ENCODE measurements at regions not wholly inside any gene's neighbourhood (a gene's known extent, or its start where the extent isn't known, plus 50 kb on each side); places are given as distances from the start of the nearest gene placed in this dataset.

GRCh38 chr11:112801817-112802088 lies 159.5 kb upstream of the NCAM1 start:
- intact Hi-C loops (cut with micrococcal nuclease) = no loop called here
- peaks cover 8% of the 10 kb centered on the region; the same call in 1 of the 2 replicates for H3K27me3 ChIP-seq (ENCODE audit: insufficient read depth, low read length)
- no peak for TF ChIP-seq EZH2 (IDR thresholded peaks at IDR 0.05)
- no peak for TF ChIP-seq ATF3 (IDR thresholded peaks at IDR 0.05)
- no peak for TF ChIP-seq YY1 (IDR thresholded peaks at IDR 0.05; ENCODE audit: extremely low read depth, insufficient replicate concordance, low read depth, low read length)
- TF ChIP-seq FOSL1 (IDR thresholded peaks at IDR 0.05; ENCODE audit: low read depth) = no peak
- no peak for TF ChIP-seq ZFX (IDR thresholded peaks at IDR 0.05)
- H3K9me3 ChIP-seq (ENCODE audit: control insufficient read depth in 1 of 2, insufficient read depth in 1 of 2, low read depth in 1 of 2, low read length in 2 of 2) = no peaks in the 10 kb centered on the region
- H3K4me2 ChIP-seq (ENCODE audit: low read length) = no peak overlapping the region
- CTCF ChIA-PET = no interaction called here
- H3K27ac ChIP-seq (ENCODE audit: low read depth, low read length) = no peak overlapping the region
- no peak for DNase-seq (ENCODE audit: low read depth, low spot score)
- ATAC-seq = no peak
- H3K9ac ChIP-seq (ENCODE audit: low read length) = no peak overlapping the region
- H4K20me1 ChIP-seq (ENCODE audit: insufficient read depth) = no peaks in the 10 kb centered on the region
- no peak overlapping the region for H3K4me3 ChIP-seq (replicated peaks in 1 of 2; ENCODE audit: low read depth in 1 of 2, low read length in 2 of 2)
- POLR2A ChIA-PET = no interaction called here
- H2AFZ ChIP-seq (ENCODE audit: low read depth, low read length, poor library complexity, severe bottlenecking) = no peak overlapping the region
- H3K9me2 ChIP-seq (ENCODE audit: insufficient read depth) = no peaks in the 10 kb centered on the region
- H3K4me1 ChIP-seq (ENCODE audit: control insufficient read depth in 1 of 2, insufficient read depth in 2 of 2, low read length in 2 of 2) = no peaks in the 10 kb centered on the region
- no peaks in the 10 kb centered on the region for H3K79me2 ChIP-seq (ENCODE audit: insufficient read depth, low read length)
- no TSS peak for BruUV-seq (replicated peaks)
- RAD21 ChIA-PET (ENCODE audit: low non-redundant PET in 1 of 2, low total read pairs in 2 of 2, uncharacterized antibody in 2 of 2, unreplicated experiment in 2 of 2) = no interaction called here
- H3K36me3 ChIP-seq (ENCODE audit: control insufficient read depth in 1 of 2, insufficient read depth in 2 of 2, low read length in 2 of 2) = no peaks in the 10 kb centered on the region

- Histone ChIP-seq H4K20me1 (ENCODE audit: insufficient read depth) (no peaks in the 10 kb centered on the region), H3K27ac (ENCODE audit: low read depth, low read length) (no peak overlapping the region), H3K79me2 (ENCODE audit: insufficient read depth, low read length) (no peaks in the 10 kb centered on the region), H2AFZ (ENCODE audit: low read depth, low read length, poor library complexity, severe bottlenecking) (no peak overlapping the region), H3K9me2 (ENCODE audit: insufficient read depth) (no peaks in the 10 kb centered on the region), H3K4me3 (replicated peaks in 1 of 2; ENCODE audit: low read depth in 1 of 2, low read length in 2 of 2) (no peak overlapping the region), H3K4me1 (ENCODE audit: control insufficient read depth in 1 of 2, insufficient read depth in 2 of 2, low read length in 2 of 2) (no peaks in the 10 kb centered on the region), H3K9me3 (ENCODE audit: control insufficient read depth in 1 of 2, insufficient read depth in 1 of 2, low read depth in 1 of 2, low read length in 2 of 2) (no peaks in the 10 kb centered on the region), H3K36me3 (ENCODE audit: control insufficient read depth in 1 of 2, insufficient read depth in 2 of 2, low read length in 2 of 2) (no peaks in the 10 kb centered on the region), H3K9ac (ENCODE audit: low read length) (no peak overlapping the region), H3K27me3 (ENCODE audit: insufficient read depth, low read length) (peaks cover 8% of the 10 kb centered on the region), H3K4me2 (ENCODE audit: low read length) (no peak overlapping the region)
- no peak for TF ChIP-seq POLR2A (IDR thresholded peaks at IDR 0.05; ENCODE audit: borderline replicate concordance, extremely low read depth, insufficient read depth, insufficient read length)
- no peak for TF ChIP-seq REST (IDR thresholded peaks at IDR 0.05; ENCODE audit: low read depth)
- ATAC-seq (no peak), DNase-seq (ENCODE audit: low read depth, low spot score) (no peak)
- BruUV-seq (replicated peaks) = no TSS peak
- ChIA-PET CTCF (no interaction called here), RAD21 (ENCODE audit: low non-redundant PET in 1 of 2, low total read pairs in 2 of 2, uncharacterized antibody in 2 of 2, unreplicated experiment in 2 of 2) (no interaction called here), POLR2A (no interaction called here)
- intact Hi-C loops (cut with micrococcal nuclease) = no loop called here
These were observed 155.6 kb upstream of the NCAM1 start for GRCh38 chr11:112805658-112806057.

All from HCT116 (cell line).